ENCODE measurements at regions not wholly inside any gene's neighbourhood (a gene's known extent, or its start where the extent isn't known, plus 50 kb on each side); places are given as distances from the start of the nearest gene placed in this dataset.

DNA sequence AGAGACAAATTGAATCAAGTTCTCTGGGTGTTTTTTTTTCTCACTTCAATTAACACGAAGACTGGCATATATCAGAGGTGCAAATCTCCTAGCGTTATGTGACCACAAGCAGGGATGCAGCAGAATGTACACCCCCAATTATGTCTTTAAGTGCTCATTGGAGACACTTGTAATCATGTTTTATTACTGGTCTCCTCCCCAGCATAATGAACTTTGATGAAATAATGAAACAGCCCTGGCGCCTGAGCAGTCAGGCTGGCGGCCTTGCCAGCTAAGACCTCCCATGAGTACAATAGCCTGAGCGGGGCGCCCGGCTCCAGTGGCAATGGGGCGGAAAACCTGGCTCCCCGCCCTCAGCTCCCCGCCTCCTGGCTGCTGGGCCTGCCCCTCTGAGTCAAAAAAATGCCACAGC lies 209.4 kb upstream of the MSX2 start:
- no peak for TF ChIP-seq POLR2AphosphoS5 (IDR thresholded peaks at IDR 0.05; ENCODE audit: low read depth, low read length)
- TF ChIP-seq, protein P1, sequence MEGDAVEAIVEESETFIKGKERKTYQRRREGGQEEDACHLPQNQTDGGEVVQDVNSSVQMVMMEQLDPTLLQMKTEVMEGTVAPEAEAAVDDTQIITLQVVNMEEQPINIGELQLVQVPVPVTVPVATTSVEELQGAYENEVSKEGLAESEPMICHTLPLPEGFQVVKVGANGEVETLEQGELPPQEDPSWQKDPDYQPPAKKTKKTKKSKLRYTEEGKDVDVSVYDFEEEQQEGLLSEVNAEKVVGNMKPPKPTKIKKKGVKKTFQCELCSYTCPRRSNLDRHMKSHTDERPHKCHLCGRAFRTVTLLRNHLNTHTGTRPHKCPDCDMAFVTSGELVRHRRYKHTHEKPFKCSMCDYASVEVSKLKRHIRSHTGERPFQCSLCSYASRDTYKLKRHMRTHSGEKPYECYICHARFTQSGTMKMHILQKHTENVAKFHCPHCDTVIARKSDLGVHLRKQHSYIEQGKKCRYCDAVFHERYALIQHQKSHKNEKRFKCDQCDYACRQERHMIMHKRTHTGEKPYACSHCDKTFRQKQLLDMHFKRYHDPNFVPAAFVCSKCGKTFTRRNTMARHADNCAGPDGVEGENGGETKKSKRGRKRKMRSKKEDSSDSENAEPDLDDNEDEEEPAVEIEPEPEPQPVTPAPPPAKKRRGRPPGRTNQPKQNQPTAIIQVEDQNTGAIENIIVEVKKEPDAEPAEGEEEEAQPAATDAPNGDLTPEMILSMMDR (IDR thresholded peaks at IDR 0.05), result no peak
- TF ChIP-seq TCF7L2 (IDR thresholded peaks at IDR 0.05; ENCODE audit: low read depth, low read length), result no peak

All from Panc1 (cell line).